Occipital lobe (tissue), 1 donor: ENCODE measurements at regions not wholly inside any gene's neighbourhood (a gene's known extent, or its start where the extent isn't known, plus 50 kb on each side); places are given as distances from the start of the nearest gene placed in this dataset.
"Not testable (repeated sequence)": the region's sequence is repeated elsewhere in the genome, so short reads cannot be mapped to it uniquely, and the experiment has no call there.

ENCODE experiments used
- DNase-seq: peaks from one replicate; lab custom pipeline; 2025; lab: John Stamatoyannopoulos, UW

DNA sequence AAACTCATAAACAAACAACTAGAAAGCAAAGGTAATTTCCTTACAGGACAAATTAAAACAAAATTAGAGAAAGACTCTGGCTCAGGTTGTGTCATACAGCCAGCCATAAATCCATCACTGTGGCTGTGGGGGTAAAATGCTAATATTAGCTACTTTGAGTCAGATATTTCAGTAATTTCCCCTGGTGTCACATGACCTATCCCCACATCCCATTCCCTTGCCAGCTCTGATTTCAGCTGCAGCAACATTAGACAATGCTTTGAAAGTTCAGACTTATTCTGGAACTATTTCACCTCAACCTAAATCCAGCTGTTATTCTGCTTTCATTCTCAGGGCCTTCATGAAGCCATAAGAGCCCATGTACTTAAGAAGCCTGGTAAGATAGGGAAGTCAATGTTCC lies 55.3 kb downstream of the RPL10L start:
- no peak for DNase-seq

- DNase-seq: no peak
These were observed 68.8 kb downstream of the RPL10L start for GRCh38 chr14:46582826-46583225.

DNA sequence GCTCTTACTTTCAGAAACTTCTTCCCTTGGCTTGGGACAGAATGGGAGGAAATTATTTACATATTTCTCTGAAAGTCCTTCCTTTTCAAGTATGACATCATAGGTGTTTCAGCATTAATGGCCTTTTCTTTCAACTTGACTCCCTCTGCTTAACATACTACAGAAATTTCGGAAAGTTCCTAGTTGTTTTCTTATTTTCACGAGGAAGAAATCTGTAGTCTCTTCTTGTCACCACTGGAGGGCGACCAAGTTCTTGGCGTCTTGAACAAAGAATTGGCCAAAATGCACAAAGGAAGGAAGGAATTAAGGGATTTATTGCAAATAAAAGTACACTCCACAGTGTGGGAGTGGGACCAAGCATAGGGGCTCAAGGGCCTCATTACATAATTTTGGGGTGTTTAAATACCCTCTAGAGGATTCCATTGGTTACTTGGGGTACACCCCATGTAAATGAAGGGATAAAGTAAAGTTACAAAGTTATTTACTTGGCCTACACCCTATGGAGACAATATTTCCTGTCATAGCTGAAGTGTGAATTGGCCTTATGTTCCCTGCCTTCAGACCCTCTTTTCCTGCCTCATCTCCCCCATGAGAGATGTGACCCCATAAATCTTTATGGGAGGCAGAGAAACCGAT lies 70.4 kb downstream of the RPL10L start:
- DNase-seq: no peak

- DNase-seq: no peak
These were observed 76.6 kb downstream of the RPL10L start for GRCh38 chr14:46574978-46575375.

DNA sequence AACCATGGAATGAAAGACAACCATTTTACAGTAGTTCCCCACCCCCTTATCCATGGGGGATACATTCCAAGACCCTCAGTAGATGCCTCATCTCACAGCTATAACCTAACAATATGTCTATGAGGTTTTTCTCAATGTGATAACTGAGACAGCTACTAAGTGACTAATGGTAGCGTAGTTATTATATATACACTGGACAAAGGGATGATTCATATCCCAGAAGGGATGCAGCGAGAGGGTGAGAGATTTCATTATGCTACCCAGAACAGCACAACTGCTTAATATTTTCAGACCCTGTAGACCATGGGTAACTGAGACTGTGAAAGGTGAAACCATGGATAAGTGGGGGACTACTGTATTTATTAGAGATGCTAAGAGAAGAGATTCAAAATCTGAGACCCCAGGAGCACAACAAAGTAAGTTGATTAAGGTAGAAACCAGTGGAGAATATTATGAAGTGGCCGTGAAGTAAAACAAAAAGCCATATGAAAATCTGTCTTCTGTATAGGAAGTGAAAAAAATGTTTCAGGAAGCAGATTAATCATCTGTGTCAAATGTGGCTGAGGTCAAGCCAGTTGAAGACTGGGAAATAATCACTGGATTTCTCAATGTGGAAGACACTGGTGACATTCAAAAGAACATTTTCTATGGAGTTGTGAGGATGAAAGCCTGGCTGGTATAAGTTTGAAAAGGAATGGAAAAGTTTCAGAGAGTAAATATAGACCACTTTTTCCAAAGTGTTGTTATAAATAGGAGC lies 77.2 kb downstream of the RPL10L start:
- DNase-seq: no peak

GRCh38 chr14:46573498-46573897 lies 78.1 kb downstream of the RPL10L start:
- DNase-seq: no peak

GRCh38 chr14:46571970-46572369 lies 79.6 kb downstream of the RPL10L start:
- no peak for DNase-seq

- not testable (repeated sequence) for DNase-seq
These were observed 83.4 kb downstream of the RPL10L start for GRCh38 chr14:46568161-46568560.

- no peak for DNase-seq
These were observed 100.7 kb downstream of the RPL10L start for GRCh38 chr14:46550836-46551235.

- DNase-seq: no peak
These were observed 110.6 kb downstream of the RPL10L start for GRCh38 chr14:46540986-46541385.

- DNase-seq: no peak
These were observed 132.5 kb downstream of the RPL10L start for GRCh38 chr14:46519121-46519520.

DNA sequence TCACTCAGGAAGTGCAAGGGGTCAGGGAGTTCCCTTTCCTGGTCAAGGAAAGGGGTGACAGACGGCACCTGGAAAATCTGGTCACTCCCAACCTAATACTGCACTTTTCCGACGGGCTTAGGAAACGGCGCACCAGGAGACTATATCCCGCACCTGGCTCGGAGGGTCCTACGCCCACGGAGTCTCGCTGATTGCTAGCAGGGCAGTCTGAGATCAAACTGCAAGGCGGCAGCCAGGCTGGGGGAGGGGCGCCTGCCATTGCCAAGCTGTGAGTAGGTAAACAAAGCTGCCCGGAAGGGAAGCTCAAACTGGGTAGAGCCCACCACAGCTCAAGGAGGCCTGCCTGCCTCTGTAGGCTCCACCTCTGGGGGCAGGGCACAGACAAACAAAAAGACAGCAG lies 142.8 kb downstream of the RPL10L start:
- not testable (repeated sequence) for DNase-seq

DNA sequence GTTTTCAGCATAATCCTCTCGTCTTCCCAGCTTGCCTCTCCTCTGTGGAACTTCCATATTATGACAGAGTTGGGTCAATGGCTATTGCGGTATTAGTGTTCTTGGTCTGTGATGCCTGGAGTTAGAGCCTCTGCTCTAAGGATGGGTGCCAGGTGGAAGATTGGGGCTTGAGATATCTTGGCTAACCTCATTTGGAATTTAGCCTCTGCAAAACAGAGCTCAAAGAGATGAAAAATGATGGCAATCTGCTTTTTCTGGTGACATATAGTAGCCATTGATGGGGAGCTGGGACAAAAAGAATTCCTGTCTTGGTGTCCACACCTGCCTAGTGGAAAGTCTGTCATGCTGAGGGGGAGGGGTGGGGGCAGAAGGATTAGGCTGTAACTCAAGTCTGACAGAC lies 152.1 kb downstream of the RPL10L start:
- DNase-seq: no peak

- DNase-seq: no peak
These were observed 155.2 kb downstream of the RPL10L start for GRCh38 chr14:46496409-46496808.

- DNase-seq: no peak
These were observed 161.3 kb downstream of the RPL10L start for GRCh38 chr14:46490238-46490685.

DNA sequence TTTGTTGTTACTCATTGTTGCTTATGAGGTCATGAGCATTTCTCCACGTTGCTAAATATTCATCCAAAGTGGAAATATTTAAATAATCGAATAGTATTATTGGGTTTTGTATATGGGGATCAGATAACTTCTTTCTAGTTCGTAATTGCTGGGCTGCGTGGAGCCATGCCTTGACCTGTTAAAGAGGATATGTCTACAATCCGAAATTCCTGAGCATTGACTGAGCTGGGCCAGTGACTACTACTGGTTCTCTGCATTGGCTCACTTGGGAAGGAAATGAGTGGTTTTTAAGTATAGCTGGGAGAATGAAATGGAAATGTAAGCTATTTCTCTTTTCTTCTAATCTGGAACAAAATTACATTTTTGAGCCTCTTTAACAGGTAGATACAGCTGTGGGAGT lies 163.2 kb downstream of the RPL10L start:
- no peak for DNase-seq

- no peak for DNase-seq
These were observed 163.8 kb downstream of the RPL10L start for GRCh38 chr14:46487582-46488350.

- DNase-seq: no peak
These were observed 169.4 kb downstream of the RPL10L start for GRCh38 chr14:46482200-46482599.

- no peak for DNase-seq
These were observed 170.8 kb downstream of the RPL10L start for GRCh38 chr14:46480817-46481216.

GRCh38 chr14:46472261-46472660 lies 179.3 kb downstream of the RPL10L start:
- no peak for DNase-seq

GRCh38 chr14:46464341-46464740 lies 187.2 kb downstream of the RPL10L start:
- DNase-seq: no peak

- DNase-seq: no peak
These were observed 199.8 kb downstream of the RPL10L start for GRCh38 chr14:46451800-46452199.
